GM23248 (cell line): ENCODE measurements at regions not wholly inside any gene's neighbourhood (a gene's known extent, or its start where the extent isn't known, plus 50 kb on each side); places are given as distances from the start of the nearest gene placed in this dataset.

Experiments used
- DNase-seq: peaks from one replicate; pipeline ENCODE4 v3.0.0-alpha.2; 2015
- H2AFZ ChIP-seq: fragments of 200-600 bp; sonication (generic); 2 replicates; pipeline ENCODE4 v1.6.1; 2016; ENCODE audit warnings: antibody characterized with exemption
- H3F3A ChIP-seq: fragments of 200-600 bp; sonication (generic); 2 replicates; pipeline ENCODE4 v1.6.1; 2016; ENCODE audit warnings: mild to moderate bottlenecking, antibody characterized with exemption, mixed run types; ENCODE audit not compliant: insufficient read depth
- H3K27ac ChIP-seq: fragments of 200-600 bp; sonication (generic); 2 replicates; pipeline ENCODE4 v1.5.1; 2016; ENCODE audit warnings: mild to moderate bottlenecking
- H3K27me3 ChIP-seq: fragments of 200-600 bp; sonication (generic); replicated peaks from 2 replicates; pipeline ENCODE4 v1.6.1; 2016; ENCODE audit warnings: mild to moderate bottlenecking; ENCODE audit not compliant: insufficient read depth
- H3K36me3 ChIP-seq: fragments of 200-600 bp; sonication (generic); 2 replicates; pipeline ENCODE4 v1.6.1; 2016; ENCODE audit warnings: low read depth, mild to moderate bottlenecking
- H3K4me1 ChIP-seq: fragments of 200-600 bp; sonication (generic); 2 replicates; pipeline ENCODE4 v1.6.1; 2016; ENCODE audit warnings: mild to moderate bottlenecking; ENCODE audit not compliant: insufficient read depth
- H3K4me2 ChIP-seq: fragments of 200-600 bp; sonication (generic); one replicate; pipeline ENCODE4 v1.6.1; 2016; ENCODE audit warnings: mild to moderate bottlenecking; ENCODE audit not compliant: unreplicated experiment
- H3K4me3 ChIP-seq: fragments of 200-600 bp; sonication (generic); 2 replicates; pipeline ENCODE4 v1.5.1; 2016; ENCODE audit warnings: mild to moderate bottlenecking
- H3K79me2 ChIP-seq: fragments of 200-600 bp; sonication (generic); 2 replicates; pipeline ENCODE4 v1.6.1; 2016; ENCODE audit warnings: mild to moderate bottlenecking; ENCODE audit not compliant: insufficient read depth
- H3K9ac ChIP-seq: fragments of 200-600 bp; sonication (generic); 2 replicates; pipeline ENCODE4 v1.6.1; 2016; ENCODE audit warnings: mild to moderate bottlenecking
- H3K9me2 ChIP-seq: fragments of 200-600 bp; sonication (generic); 2 replicates; pipeline ENCODE4 v1.6.1; 2016; ENCODE audit warnings: mixed run types, mild to moderate bottlenecking, moderate library complexity; ENCODE audit not compliant: insufficient read depth
- H3K9me3 ChIP-seq: fragments of 200-600 bp; sonication (generic); one replicate; pipeline ENCODE4 v1.6.1; 2017; ENCODE audit warnings: low read depth
- H4K20me1 ChIP-seq: fragments of 200-600 bp; sonication (generic); 2 replicates; pipeline ENCODE4 v1.6.0; 2016; ENCODE audit not compliant: insufficient read depth
- EZH2 ChIP-seq: fragments of 200-600 bp; sonication (generic); IDR thresholded peaks from 2 replicates; pipeline ENCODE4 v1.6.1; 2018; ENCODE audit warnings: antibody characterized with exemption, mild to moderate bottlenecking; ENCODE audit not compliant: insufficient read depth, poor library complexity, severe bottlenecking
- EZH2phosphoT487 ChIP-seq: fragments of 200-600 bp; sonication (generic); IDR thresholded peaks from 2 replicates; pipeline ENCODE4 v1.6.1; 2018; ENCODE audit warnings: antibody characterized with exemption, moderate library complexity, mild to moderate bottlenecking, low read depth; ENCODE audit not compliant: insufficient read depth
- WGBS, 2 experiments: methylation state at CpG; one replicate each; pipeline ENCODE4 v1.1.6; 2015 to 2017; ENCODE audit warnings: low lambda C conversion rate in 2 of 2, low coverage in 1 of 2; ENCODE audit errors: missing lambda C conversion rate in 2 of 2; 5-methylcytosine and 5-hydroxymethylcytosine counted together
- in situ Hi-C: fragments of 300-500 bp; cut with MboI; formaldehyde crosslinking; loops from 2 replicates; pipeline ENCODE4 v1.15.0; 2020

- 63 to 74% methylated on average over 5 of the region's 5 CpGs for WGBS, 2 experiments
- Histone ChIP-seq H4K20me1 (no peaks in the 10 kb centered on the region), H3K9me3 (no peaks in the 10 kb centered on the region), H3K36me3 (no peaks in the 10 kb centered on the region), H3K4me3 (no peak overlapping the region), H3F3A (no peaks in the 10 kb centered on the region), H3K9ac (no peak overlapping the region), H3K4me2 (no peak overlapping the region), H3K4me1 (no peaks in the 10 kb centered on the region), H2AFZ (no peak overlapping the region), H3K79me2 (no peaks in the 10 kb centered on the region), H3K27me3 (peaks cover 24% of the 10 kb centered on the region), H3K9me2 (no peaks in the 10 kb centered on the region), H3K27ac (no peak overlapping the region)
- TF ChIP-seq EZH2 (no peak), EZH2phosphoT487 (no peak)
- in situ Hi-C loops, result no loop called here
- DNase-seq, result no peak
Observed at GRCh38 chr10:28391283-28391682, 88.4 kb upstream of the MPP7 start.

GRCh38 chr10:28393956-28394568, 91.2 kb upstream of the MPP7 start:
- Histone ChIP-seq H3K27me3 (peaks cover 9% of the 10 kb centered on the region), H3K9me2 (no peaks in the 10 kb centered on the region), H3K4me1 (no peaks in the 10 kb centered on the region), H3K36me3 (no peaks in the 10 kb centered on the region), H3F3A (no peaks in the 10 kb centered on the region), H3K9ac (no peak overlapping the region), H2AFZ (no peak overlapping the region), H3K9me3 (no peaks in the 10 kb centered on the region), H3K79me2 (no peaks in the 10 kb centered on the region), H3K27ac (no peak overlapping the region), H4K20me1 (no peaks in the 10 kb centered on the region), H3K4me2 (no peak overlapping the region), H3K4me3 (no peak overlapping the region)
- in situ Hi-C loops, result no loop called here
- WGBS, 2 experiments, result 13 to 14% methylated on average over 8 of the region's 8 CpGs
- TF ChIP-seq EZH2 (no peak), EZH2phosphoT487 (no peak)
- DNase-seq, result peak; percentile 68

- Histone ChIP-seq H3K4me3 (no peak overlapping the region), H3K4me1 (no peaks in the 10 kb centered on the region), H3K79me2 (no peaks in the 10 kb centered on the region), H2AFZ (no peak overlapping the region), H3K36me3 (no peaks in the 10 kb centered on the region), H3K4me2 (no peak overlapping the region), H4K20me1 (no peaks in the 10 kb centered on the region), H3K9me2 (no peaks in the 10 kb centered on the region), H3K27me3 (peaks cover 10% of the 10 kb centered on the region), H3K9ac (no peak overlapping the region), H3F3A (no peaks in the 10 kb centered on the region), H3K27ac (no peak overlapping the region), H3K9me3 (no peaks in the 10 kb centered on the region)
- TF ChIP-seq EZH2, result no peak
- no peak for TF ChIP-seq EZH2phosphoT487
- WGBS, 2 experiments, result 10 to 15% methylated on average over 4 of the region's 4 CpGs
- DNase-seq, result peak; percentile 30
- in situ Hi-C loops, result no loop called here
Observed at GRCh38 chr10:28396331-28396730, 93.5 kb upstream of the MPP7 start.

DNA sequence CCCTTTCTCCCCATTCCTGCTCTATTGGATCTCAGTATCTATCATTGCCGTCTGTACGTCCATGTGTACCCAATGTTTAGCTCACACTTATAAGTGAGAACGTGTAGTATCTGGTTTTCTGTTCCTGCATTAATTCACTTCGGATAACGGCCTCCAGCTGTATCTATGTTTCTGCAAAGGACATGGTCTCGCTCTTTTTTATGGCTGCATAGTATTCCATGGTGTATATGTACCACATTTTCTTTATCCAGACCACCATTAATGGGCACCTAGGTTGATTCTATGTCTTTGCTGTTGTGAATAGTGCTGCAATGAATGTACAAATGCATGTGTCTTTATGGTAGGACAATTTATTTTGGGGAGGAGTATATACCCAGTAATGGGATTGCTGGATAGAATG, 94.4 kb upstream of the MPP7 start:
- H4K20me1 ChIP-seq, result no peaks in the 10 kb centered on the region
- H3K27me3 ChIP-seq, result peaks cover 17% of the 10 kb centered on the region
- no peaks in the 10 kb centered on the region for H3K36me3 ChIP-seq
- no peaks in the 10 kb centered on the region for H3K9me2 ChIP-seq
- no peaks in the 10 kb centered on the region for H3F3A ChIP-seq
- no peaks in the 10 kb centered on the region for H3K79me2 ChIP-seq
- DNase-seq, result no peak
- H2AFZ ChIP-seq, result no peak overlapping the region
- H3K4me1 ChIP-seq, result no peaks in the 10 kb centered on the region
- no peak overlapping the region for H3K4me3 ChIP-seq
- no peak overlapping the region for H3K27ac ChIP-seq
- no peak overlapping the region for H3K4me2 ChIP-seq
- no peaks in the 10 kb centered on the region for H3K9me3 ChIP-seq
- TF ChIP-seq EZH2 (no peak), EZH2phosphoT487 (no peak)
- WGBS, 2 experiments, result 76 to 81% methylated on average over 6 of the region's 6 CpGs
- H3K9ac ChIP-seq, result no peak overlapping the region
- in situ Hi-C loops, result no loop called here

DNA sequence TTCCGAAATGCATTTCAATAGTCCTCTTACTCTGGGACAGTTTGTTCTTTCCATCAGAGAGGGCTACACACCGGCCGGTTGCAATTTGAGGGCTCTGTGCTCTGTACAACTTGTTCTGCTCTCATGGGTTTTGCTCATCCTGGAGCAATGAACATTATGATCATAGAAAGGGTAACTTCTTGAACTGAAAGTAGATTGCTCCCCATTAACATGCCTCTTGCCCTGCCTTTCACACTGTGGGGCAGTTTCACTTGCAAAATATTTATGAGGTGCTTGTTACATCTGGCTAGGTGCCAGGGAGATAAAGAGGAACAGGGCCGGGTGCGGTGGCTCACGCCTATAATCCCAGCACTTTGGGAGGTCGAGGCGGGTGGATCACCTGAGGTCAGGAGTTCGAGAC, 97.3 kb upstream of the MPP7 start:
- no peaks in the 10 kb centered on the region for H3F3A ChIP-seq
- H3K27ac ChIP-seq, result no peak overlapping the region
- no peak overlapping the region for H3K4me2 ChIP-seq
- DNase-seq, result no peak
- in situ Hi-C loops, result no loop called here
- H3K4me3 ChIP-seq, result no peak overlapping the region
- H4K20me1 ChIP-seq, result no peaks in the 10 kb centered on the region
- H3K9me2 ChIP-seq, result no peaks in the 10 kb centered on the region
- no peak for TF ChIP-seq EZH2phosphoT487
- TF ChIP-seq EZH2, result no peak
- H3K79me2 ChIP-seq, result no peaks in the 10 kb centered on the region
- H3K36me3 ChIP-seq, result no peaks in the 10 kb centered on the region
- no peaks in the 10 kb centered on the region for H3K9me3 ChIP-seq
- H2AFZ ChIP-seq, result no peak overlapping the region
- 49 to 57% methylated on average over 9 of the region's 9 CpGs for WGBS, 2 experiments
- peaks cover 18% of the 10 kb centered on the region for H3K27me3 ChIP-seq
- H3K4me1 ChIP-seq, result no peaks in the 10 kb centered on the region
- no peak overlapping the region for H3K9ac ChIP-seq
